22Rv1 (cell line): ENCODE measurements at regions not wholly inside any gene's neighbourhood (a gene's known extent, or its start where the extent isn't known, plus 50 kb on each side); places are given as distances from the start of the nearest gene placed in this dataset.

Experiments
- CTCF ChIP-seq: fragments of 450-650 bp; IDR thresholded peaks from 2 replicates; pipeline ENCODE4 v1.5.1; 2017; ENCODE audit warnings: mild to moderate bottlenecking
- ZFX ChIP-seq: fragments of 450-650 bp; IDR thresholded peaks from 2 replicates; pipeline ENCODE4 v1.6.1; 2017; ENCODE audit warnings: antibody characterized with exemption, borderline replicate concordance

DNA sequence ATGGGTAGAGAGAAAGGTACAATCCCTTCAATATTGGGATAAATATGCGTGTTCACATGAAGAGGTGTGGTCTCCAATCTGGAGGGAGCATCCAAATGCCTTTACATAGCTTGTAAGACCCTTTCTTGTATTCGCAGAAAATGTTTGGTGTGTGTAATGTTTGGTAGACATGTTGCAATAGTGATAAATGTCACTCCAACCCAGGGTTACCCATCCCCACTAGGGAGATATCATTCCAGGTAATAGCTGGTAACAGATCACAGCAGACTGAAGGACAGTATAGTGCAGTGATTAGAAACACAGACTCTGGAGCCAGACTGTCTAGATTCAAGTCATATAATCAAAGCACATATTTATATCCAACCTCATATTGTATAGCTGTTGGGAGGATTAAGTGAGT, 733.6 kb upstream of the TBX3 start:
- TF ChIP-seq CTCF (no peak), ZFX (no peak)
